Activated CD4-positive, alpha-beta T cell treated with anti-CD3 and anti-CD28 coated beads, Interleukin-2, amount 50 U/mL, for 4 hours (primary cell): ENCODE measurements at regions not wholly inside any gene's neighbourhood (a gene's known extent, or its start where the extent isn't known, plus 50 kb on each side); places are given as distances from the start of the nearest gene placed in this dataset.
"Not testable (repeated sequence)": the region's sequence is repeated elsewhere in the genome, so short reads cannot be mapped to it uniquely, and the experiment has no call there.

Experiments used
- DNase-seq, 2 experiments: peaks; one replicate each; pipeline ENCODE4 v3.0.0-alpha.2; 2020

GRCh38 chr2:111320965-111321364 lies 200.3 kb downstream of the BCL2L11 start:
- DNase-seq, result not testable (repeated sequence)

- not testable (repeated sequence) for DNase-seq
These were observed 202.7 kb downstream of the BCL2L11 start for GRCh38 chr2:111323384-111323783.

GRCh38 chr2:111327726-111328125 lies 207.0 kb downstream of the BCL2L11 start:
- DNase-seq, result not testable (repeated sequence)

- DNase-seq, result not testable (repeated sequence)
These were observed 208.6 kb downstream of the BCL2L11 start for GRCh38 chr2:111329309-111329708.

GRCh38 chr2:111331099-111331724 lies 210.5 kb downstream of the BCL2L11 start:
- DNase-seq, result not testable (repeated sequence)

- not testable (repeated sequence) for DNase-seq
These were observed 214.7 kb downstream of the BCL2L11 start for GRCh38 chr2:111335220-111335907.

- not testable (repeated sequence) for DNase-seq
These were observed 217.8 kb downstream of the BCL2L11 start for GRCh38 chr2:111338474-111338873.

GRCh38 chr2:111339476-111339875 lies 218.8 kb downstream of the BCL2L11 start:
- DNase-seq, result not testable (repeated sequence)

GRCh38 chr2:111344590-111344989 lies 223.9 kb downstream of the BCL2L11 start:
- not testable (repeated sequence) for DNase-seq

GRCh38 chr2:111345439-111345838 lies 224.7 kb downstream of the BCL2L11 start:
- not testable (repeated sequence) for DNase-seq

- DNase-seq, result not testable (repeated sequence)
These were observed 225.6 kb downstream of the BCL2L11 start for GRCh38 chr2:111346018-111346930.

GRCh38 chr2:111347695-111348094 lies 227.0 kb downstream of the BCL2L11 start:
- DNase-seq, result not testable (repeated sequence)

GRCh38 chr2:111348316-111348715 lies 227.6 kb downstream of the BCL2L11 start:
- DNase-seq, result not testable (repeated sequence)

- not testable (repeated sequence) for DNase-seq
These were observed 234.5 kb downstream of the BCL2L11 start for GRCh38 chr2:111355022-111355817.

- not testable (repeated sequence) for DNase-seq
These were observed 235.3 kb downstream of the BCL2L11 start for GRCh38 chr2:111355823-111356511.

- not testable (repeated sequence) for DNase-seq
These were observed 235.9 kb downstream of the BCL2L11 start for GRCh38 chr2:111356512-111357031.

GRCh38 chr2:111365986-111366640 lies 245.4 kb downstream of the BCL2L11 start:
- not testable (repeated sequence) for DNase-seq

- DNase-seq, result not testable (repeated sequence)
These were observed 245.9 kb downstream of the BCL2L11 start for GRCh38 chr2:111366641-111367029.

GRCh38 chr2:111367080-111367479 lies 246.4 kb downstream of the BCL2L11 start:
- DNase-seq, result not testable (repeated sequence)

GRCh38 chr2:111367871-111368270 lies 247.2 kb downstream of the BCL2L11 start:
- not testable (repeated sequence) for DNase-seq

GRCh38 chr2:111368288-111368687 lies 247.6 kb downstream of the BCL2L11 start:
- not testable (repeated sequence) for DNase-seq
